Gastrocnemius medialis (tissue), 4 donors: ENCODE measurements at regions not wholly inside any gene's neighbourhood (a gene's known extent, or its start where the extent isn't known, plus 50 kb on each side); places are given as distances from the start of the nearest gene placed in this dataset.
"Not testable (repeated sequence)": the region's sequence is repeated elsewhere in the genome, so short reads cannot be mapped to it uniquely, and the experiment has no call there.

Source experiments
- ATAC-seq, 2 donors: fragments of 150-250 bp; one replicate each; pipeline ENCODE4 v1.9.1; 2016
- DNase-seq, 2 donors: peaks; one replicate each; pipeline ENCODE4 v3.0.0-alpha.2; 2019
- H3K27ac ChIP-seq, 4 donors: fragments of 200-600 bp; sonication (generic); 1 replicate in 1 of 4; 2 replicates in 3 of 4; pipeline ENCODE4 v1.5.1; 2016 to 2018; ENCODE audit warnings: mild to moderate bottlenecking in 2 of 4, moderate library complexity in 1 of 4
- H3K27me3 ChIP-seq, 3 donors: fragments of 200-600 bp; sonication (generic) in 2 of 3; 1 replicate in 1 of 3; 2 replicates in 2 of 3; pipeline versions ENCODE4 v1.5.1 to v1.6.0; 2016 to 2019; ENCODE audit warnings: mild to moderate bottlenecking in 1 of 3, moderate library complexity in 1 of 3
- H3K36me3 ChIP-seq, 2 donors: fragments of 200-600 bp; sonication (generic) in 1 of 2; one replicate each; pipeline ENCODE4 v1.5.1; 2017 to 2018
- H3K4me1 ChIP-seq, 2 donors: fragments of 200-600 bp; sonication (generic) in 1 of 2; one replicate each; pipeline ENCODE4 v1.5.1; 2016 to 2017; ENCODE audit warnings: mild to moderate bottlenecking in 2 of 2
- H3K4me3 ChIP-seq, 4 donors: fragments of 200-600 bp; sonication (generic) in 3 of 4; 1 replicate in 1 of 4; 2 replicates in 3 of 4; pipeline ENCODE4 v1.5.1; 2016 to 2019; ENCODE audit warnings: mild to moderate bottlenecking in 2 of 4
- H3K9me3 ChIP-seq, 3 donors: fragments of 200-600 bp; sonication (generic) in 2 of 3; 1 replicate in 1 of 3; 2 replicates in 2 of 3; pipeline ENCODE4 v1.5.1; 2016 to 2019
- CTCF ChIP-seq, 5 experiments: fragments of 450-650 bp in 3 of 5; fragments of 200-600 bp in 2 of 5; sonication (generic) in 2 of 5; IDR thresholded peaks in 4 of 5; conservative IDR thresholded peaks in 1 of 5; 1 replicate in 4 of 5; 2 replicates in 1 of 5; pipeline ENCODE4 v1.5.1; 2016 to 2019; ENCODE audit warnings: antibody characterized with exemption in 5 of 5, mild to moderate bottlenecking in 3 of 5, moderate library complexity in 3 of 5
- POLR2A ChIP-seq, 2 donors: fragments of 450-650 bp; IDR thresholded peaks; one replicate each; pipeline ENCODE4 v1.6.1; 2017; ENCODE audit warnings: antibody characterized with exemption in 2 of 2, mild to moderate bottlenecking in 2 of 2, moderate library complexity in 2 of 2
- in situ Hi-C, 4 donors: fragments of 200-750 bp; cut with MboI; loops; one replicate each; pipeline versions ENCODE4 v1.15.0 to v1.8.0; 2017; ENCODE audit warnings: low sequenced_read_pairs in 4 of 4
- intact Hi-C: fragments of 100-400 bp; cut with DNase I; formaldehyde crosslinking; loops from one replicate; pipeline ENCODE4 v1.15.1; 2023; ENCODE audit warnings: low total_unique reads

DNA sequence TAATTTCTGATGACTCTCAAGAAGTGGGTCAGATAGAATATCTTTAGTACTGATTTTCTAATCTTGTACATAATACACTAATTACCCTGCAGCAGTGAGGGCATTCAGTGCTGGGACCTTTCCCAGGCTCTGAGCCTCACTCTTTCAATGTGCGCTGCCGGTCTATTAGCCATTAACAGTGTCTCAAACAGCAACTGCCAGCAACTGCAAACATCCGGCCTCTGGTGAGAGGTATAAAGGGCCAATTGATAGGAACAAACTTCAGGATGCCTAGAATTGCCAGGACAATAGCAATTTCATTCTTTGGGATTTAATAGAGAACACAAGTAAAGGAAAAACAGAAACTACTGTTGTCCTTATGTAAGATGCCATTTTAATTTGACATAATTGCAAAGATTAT is 604.4 kb upstream of the SPRY2 start:
- no peak for ATAC-seq
- H3K27ac ChIP-seq = no peak overlapping the region
- in situ Hi-C loops (no loop called here), intact Hi-C loops (no loop called here)
- no peaks in the 10 kb centered on the region for H3K4me1 ChIP-seq
- no peaks in the 10 kb centered on the region for H3K9me3 ChIP-seq
- no peaks in the 10 kb centered on the region for H3K27me3 ChIP-seq
- TF ChIP-seq CTCF (IDR thresholded peaks at IDR 0.05 in 4 of 5, conservative IDR thresholded peaks at IDR 0.05 in 1 of 5) (no peak), POLR2A (IDR thresholded peaks at IDR 0.05) (no peak)
- no peak for DNase-seq
- H3K36me3 ChIP-seq = no peaks in the 10 kb centered on the region
- no peak overlapping the region for H3K4me3 ChIP-seq

- Histone ChIP-seq H3K27ac (no peak overlapping the region), H3K4me1 (no peaks in the 10 kb centered on the region), H3K4me3 (no peak overlapping the region), H3K27me3 (no peaks in the 10 kb centered on the region), H3K9me3 (no peaks in the 10 kb centered on the region), H3K36me3 (no peaks in the 10 kb centered on the region)
- intact Hi-C loops = no loop called here
- TF ChIP-seq CTCF (IDR thresholded peaks at IDR 0.05 in 4 of 5, conservative IDR thresholded peaks at IDR 0.05 in 1 of 5) (no peak), POLR2A (IDR thresholded peaks at IDR 0.05) (no peak)
- DNase-seq (no peak), ATAC-seq (no peak)
- in situ Hi-C loops = no loop called here
Observed at GRCh38 chr13:80939581-80939980, 598.7 kb upstream of the SPRY2 start.

DNA sequence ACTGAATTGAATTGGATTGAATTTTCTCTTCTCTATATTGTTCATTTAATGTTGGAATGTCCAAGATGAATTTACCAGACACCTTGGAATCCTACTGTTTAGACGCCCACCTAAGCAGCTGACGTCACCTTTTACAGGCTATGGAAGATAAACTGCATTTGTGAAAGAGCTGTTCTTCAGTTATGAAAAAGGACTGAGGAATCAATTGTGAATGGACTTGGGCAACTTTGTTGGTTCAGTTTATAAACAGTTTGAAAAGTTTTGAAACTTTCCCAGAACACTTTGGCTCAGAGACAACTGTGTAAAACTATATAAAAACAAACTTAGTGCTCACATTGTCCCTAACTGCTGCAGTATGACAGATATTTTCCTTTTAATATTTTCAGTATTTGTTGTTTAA is 590.8 kb upstream of the SPRY2 start:
- peak overlapping the region in 2 of 4 donors; percentile 14 to 23 for H3K27ac ChIP-seq
- no peaks in the 10 kb centered on the region for H3K9me3 ChIP-seq
- intact Hi-C loops (no loop called here), in situ Hi-C loops (no loop called here)
- no peak for TF ChIP-seq POLR2A (IDR thresholded peaks at IDR 0.05)
- TF ChIP-seq CTCF (IDR thresholded peaks at IDR 0.05 in 4 of 5, conservative IDR thresholded peaks at IDR 0.05 in 1 of 5) = no peak
- DNase-seq (no peak), ATAC-seq (no peak)
- no peaks in the 10 kb centered on the region for H3K4me1 ChIP-seq
- no peak overlapping the region for H3K4me3 ChIP-seq
- no peaks in the 10 kb centered on the region for H3K27me3 ChIP-seq
- no peaks in the 10 kb centered on the region for H3K36me3 ChIP-seq

GRCh38 chr13:80931118-80931517 is 590.2 kb upstream of the SPRY2 start:
- TF ChIP-seq POLR2A (IDR thresholded peaks at IDR 0.05) = no peak
- TF ChIP-seq CTCF (IDR thresholded peaks at IDR 0.05 in 4 of 5, conservative IDR thresholded peaks at IDR 0.05 in 1 of 5) = no peak
- intact Hi-C loops = no loop called here
- Histone ChIP-seq H3K27ac (peak overlapping the region in 1 of 4 donors; percentile 23), H3K4me3 (no peak overlapping the region), H3K9me3 (no peaks in the 10 kb centered on the region), H3K4me1 (no peaks in the 10 kb centered on the region), H3K27me3 (no peaks in the 10 kb centered on the region), H3K36me3 (no peaks in the 10 kb centered on the region)
- DNase-seq = no peak
- in situ Hi-C loops = no loop called here
- no peak for ATAC-seq

DNA sequence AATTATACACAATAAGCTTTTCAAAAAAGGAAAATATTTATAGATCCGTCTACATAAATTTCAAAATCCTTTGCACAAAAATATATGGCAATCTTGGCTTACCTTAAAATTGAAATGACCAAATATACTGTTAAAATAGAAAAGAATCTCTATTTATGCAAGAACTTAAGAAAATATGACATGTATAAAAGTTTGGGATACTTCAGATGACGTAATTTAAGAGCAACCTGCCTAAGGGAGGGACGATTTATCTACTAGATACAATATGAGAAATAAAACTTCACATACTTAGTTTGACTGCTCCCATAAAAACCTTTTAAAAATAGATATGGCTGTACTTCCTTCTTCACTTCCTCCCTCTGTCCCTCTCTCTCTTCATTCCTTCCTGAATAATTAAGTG is 587.3 kb upstream of the SPRY2 start:
- DNase-seq = no peak
- in situ Hi-C loops (no loop called here), intact Hi-C loops (no loop called here)
- TF ChIP-seq CTCF (IDR thresholded peaks at IDR 0.05 in 4 of 5, conservative IDR thresholded peaks at IDR 0.05 in 1 of 5) = no peak
- no peak for TF ChIP-seq POLR2A (IDR thresholded peaks at IDR 0.05)
- Histone ChIP-seq H3K9me3 (no peaks in the 10 kb centered on the region), H3K4me1 (no peaks in the 10 kb centered on the region), H3K27ac (no peak overlapping the region), H3K4me3 (no peak overlapping the region), H3K27me3 (no peaks in the 10 kb centered on the region), H3K36me3 (no peaks in the 10 kb centered on the region)
- no peak for ATAC-seq

- H3K4me3 ChIP-seq, H3K9me3 ChIP-seq, in situ Hi-C loops, H3K27me3 ChIP-seq, H3K4me1 ChIP-seq, H3K27ac ChIP-seq, H3K36me3 ChIP-seq, ATAC-seq, intact Hi-C loops, DNase-seq: not testable (repeated sequence)
Observed at GRCh38 chr13:80926024-80926423, 585.1 kb upstream of the SPRY2 start.
